Adrenal gland (tissue), 9 donors: ENCODE measurements at regions not wholly inside any gene's neighbourhood (a gene's known extent, or its start where the extent isn't known, plus 50 kb on each side); places are given as distances from the start of the nearest gene placed in this dataset.

ENCODE experiments used
- DNase-seq, 7 donors: peaks; one replicate each; pipeline ENCODE4 v3.0.0-alpha.2; 2019 to 2020
- H3K27ac ChIP-seq, 5 donors: fragments of 200-600 bp; sonication (generic) in 4 of 5; 1 replicate in 3 of 5; 2 replicates in 2 of 5; pipeline versions ENCODE4 v1.5.1 to v1.8.0; 2016 to 2020; ENCODE audit warnings: mild to moderate bottlenecking in 1 of 5
- H3K27me3 ChIP-seq: fragments of 200-600 bp; 2 replicates; pipeline ENCODE4 v1.8.0; 2021
- H3K36me3 ChIP-seq, 2 donors: fragments of 200-600 bp; replicated peaks in 1 of 2; 1 replicate in 1 of 2; 2 replicates in 1 of 2; pipeline versions ENCODE4 v1.5.1 to v1.8.0; 2018 to 2022
- H3K4me1 ChIP-seq, 2 donors: fragments of 200-600 bp; replicated peaks in 1 of 2; 1 replicate in 1 of 2; 2 replicates in 1 of 2; pipeline versions ENCODE4 v1.5.1 to v1.8.0; 2018 to 2021
- H3K4me3 ChIP-seq, 4 donors: fragments of 200-600 bp; sonication (generic) in 3 of 4; one replicate each; pipeline ENCODE4 v1.5.1; 2016 to 2018
- H3K9me3 ChIP-seq, 3 donors: fragments of 200-600 bp; sonication (generic) in 1 of 3; replicated peaks in 1 of 3; 1 replicate in 2 of 3; 2 replicates in 1 of 3; pipeline versions ENCODE4 v1.5.1 to v1.8.0; 2016 to 2021
- CTCF ChIP-seq, 6 experiments: fragments of 450-650 bp in 4 of 6; fragments of 200-600 bp in 2 of 6; sonication (generic) in 1 of 6; IDR thresholded peaks; 1 replicate in 5 of 6; 2 replicates in 1 of 6; pipeline versions ENCODE4 v1.5.1 to v1.8.0; 2016 to 2021; ENCODE audit warnings: antibody characterized with exemption in 6 of 6, mild to moderate bottlenecking in 2 of 6, moderate library complexity in 1 of 6
- POLR2A ChIP-seq, 2 donors: fragments of 450-650 bp; IDR thresholded peaks; one replicate each; pipeline ENCODE4 v1.6.1; 2017; ENCODE audit warnings: antibody characterized with exemption in 2 of 2, mild to moderate bottlenecking in 2 of 2, moderate library complexity in 1 of 2
- WGBS, 4 donors: extraction: QIAGEN DNeasy Blood & Tissue Kit in 2 of 4; methylation state at CpG; one replicate each; pipeline versions ENCODE4 v1.1.5 to v1.1.7; 2013 to 2017; 5-methylcytosine and 5-hydroxymethylcytosine counted together
- intact Hi-C, 2 donors: fragments of 100-400 bp; cut with DNase I; formaldehyde crosslinking; loops; one replicate each; pipeline versions ENCODE4 v1.14.1 to v1.15.0; 2022 to 2023
- donor health status: healthy with polysubstance abuse.
- donor health status: Bipolar disorder and iron deficiency.
- donor health status: DM: yes; HTN: yes; CAD: no.
- donor health status: DM: no; HTN: no; CAD: no.
- donor health status: DM: no; HTN: no; CAD: no.

GRCh38 chr12:18853570-18854366 is 115.8 kb downstream of the CAPZA3 start:
- no peaks in the 10 kb centered on the region for H3K27me3 ChIP-seq
- no peak overlapping the region for H3K4me3 ChIP-seq
- 78 to 91% (median 90%) methylated on average over 6 of the region's 6 CpGs for WGBS, 4 donors
- no peaks in the 10 kb centered on the region for H3K9me3 ChIP-seq
- intact Hi-C loops: no loop called here
- no peaks in the 10 kb centered on the region for H3K36me3 ChIP-seq
- no peak overlapping the region for H3K27ac ChIP-seq
- DNase-seq: no peak
- H3K4me1 ChIP-seq: no peaks in the 10 kb centered on the region
- TF ChIP-seq CTCF (IDR thresholded peaks at IDR 0.05) (no peak), POLR2A (IDR thresholded peaks at IDR 0.05) (no peak)

- no peak overlapping the region for H3K27ac ChIP-seq
These were observed 119.7 kb downstream of the CAPZA3 start for GRCh38 chr12:18857656-18858055.

GRCh38 chr12:18859400-18859799 is 121.5 kb downstream of the CAPZA3 start:
- H3K36me3 ChIP-seq: no peaks in the 10 kb centered on the region
- 38 to 65% (median 47%) methylated on average over 1 of the region's 1 CpG for WGBS, 4 donors

More at GRCh38 chr12:18857656-18858055, 119.7 kb downstream of the CAPZA3 start:
- no peak overlapping the region for H3K4me3 ChIP-seq
- H3K36me3 ChIP-seq: no peaks in the 10 kb centered on the region
- intact Hi-C loops: no loop called here
- no peak for DNase-seq
- H3K27me3 ChIP-seq: no peaks in the 10 kb centered on the region
- TF ChIP-seq POLR2A (IDR thresholded peaks at IDR 0.05) (no peak), CTCF (IDR thresholded peaks at IDR 0.05) (no peak)
- H3K4me1 ChIP-seq: no peaks in the 10 kb centered on the region
- no peaks in the 10 kb centered on the region for H3K9me3 ChIP-seq

GRCh38 chr12:18861287-18861858 is 123.5 kb downstream of the CAPZA3 start:
- Histone ChIP-seq H3K9me3 (no peaks in the 10 kb centered on the region), H3K27me3 (no peaks in the 10 kb centered on the region), H3K4me1 (peaks cover 0 to 6% of the 10 kb centered on the region in 2 donors), H3K36me3 (no peaks in the 10 kb centered on the region), H3K4me3 (no peak overlapping the region), H3K27ac (no peak overlapping the region)
- no peak for TF ChIP-seq POLR2A (IDR thresholded peaks at IDR 0.05)
- TF ChIP-seq CTCF (IDR thresholded peaks at IDR 0.05): peak; percentile 21 to 52 (median 37)
- WGBS, 4 donors: 66 to 77% (median 76%) methylated on average over 3 of the region's 3 CpGs
- intact Hi-C loops: no loop called here
- DNase-seq: no peak

More at GRCh38 chr12:18859400-18859799, 121.5 kb downstream of the CAPZA3 start:
- DNase-seq: no peak
- Histone ChIP-seq H3K4me3 (no peak overlapping the region), H3K9me3 (no peaks in the 10 kb centered on the region), H3K4me1 (no peaks in the 10 kb centered on the region), H3K27ac (no peak overlapping the region), H3K27me3 (no peaks in the 10 kb centered on the region)
- intact Hi-C loops: no loop called here
- TF ChIP-seq POLR2A (IDR thresholded peaks at IDR 0.05) (no peak), CTCF (IDR thresholded peaks at IDR 0.05) (no peak)
